GM12878 (cell line): ENCODE measurements at regions not wholly inside any gene's neighbourhood (a gene's known extent, or its start where the extent isn't known, plus 50 kb on each side); places are given as distances from the start of the nearest gene placed in this dataset.

Experiments
- ATAC-seq: fragments of 200-7000 bp; cut with Tn5 transposase; 3 replicates; pipeline ENCODE4 v1.9.1; 2020; ENCODE audit warnings: mild to moderate bottlenecking, moderate library complexity
- BruUV-seq: library from RNA; stranded (reverse); fragments of 400-500 nt; replicated peaks from 2 replicates; lab custom pipeline; 2021; lab: Mats Ljungman, UMichigan
- CTCF ChIA-PET: fragments of 300-600 bp; sonication (Branson Sonifier 250); formaldehyde crosslinking; extraction: SDS; loops from one replicate; lab custom pipeline; 2021; ENCODE audit warnings: inconsistent platforms; lab: Yijun Ruan, JAX
- POLR2A ChIA-PET: fragments of 350-600 bp; formaldehyde crosslinking; extraction: SDS; loops from one replicate; lab custom pipeline; 2021; ENCODE audit warnings: inconsistent platforms; lab: Charles Lee
- RAD21 ChIA-PET: fragments of 300-600 bp; sonication (Branson Sonifier 250); formaldehyde crosslinking; loops from one replicate; lab custom pipeline; 2023; ENCODE audit warnings: antibody characterized with exemption; ENCODE audit not compliant: unreplicated experiment; lab: Charles Lee
- SMC1A ChIA-PET: fragments of 300-600 bp; sonication (Branson Sonifier 250); formaldehyde crosslinking; loops from one replicate; lab custom pipeline; 2023; ENCODE audit not compliant: unreplicated experiment, uncharacterized antibody; lab: Charles Lee
- DNase-seq: peaks from one replicate; pipeline ENCODE4 v3.0.0-alpha.2; 2011; ENCODE audit warnings: low read depth, low spot score
- FAIRE-seq: peaks from 3 replicates; lab custom pipeline; 2011; peaks lifted over from hg19 to GRCh38; lab: Jason Lieb, UNC
- H2AFZ ChIP-seq: 2 replicates; pipeline ENCODE4 v1.6.0; 2011; ENCODE audit warnings: low read depth, low read length, control low read depth; ENCODE audit not compliant: control insufficient read depth
- H3K27ac ChIP-seq: 2 replicates; pipeline ENCODE4 v1.5.1; 2011; ENCODE audit warnings: control low read depth; ENCODE audit not compliant: control insufficient read depth, insufficient read depth
- H3K27me3 ChIP-seq, 2 experiments: replicated peaks in 1 of 2; 2 replicates each; pipeline versions ENCODE4 v1.6.0 to v1.6.1; 2011; ENCODE audit warnings: low read length in 1 of 2; ENCODE audit not compliant: control insufficient read depth in 2 of 2, insufficient read depth in 2 of 2
- H3K36me3 ChIP-seq, 2 experiments: 2 replicates each; pipeline ENCODE4 v1.5.1; 2011; ENCODE audit warnings: low read length in 1 of 2; ENCODE audit not compliant: control insufficient read depth in 2 of 2, insufficient read depth in 2 of 2
- H3K4me1 ChIP-seq: 2 replicates; pipeline ENCODE4 v1.6.1; 2011; ENCODE audit warnings: mild to moderate bottlenecking, low read length, moderate library complexity, mixed read lengths; ENCODE audit not compliant: control insufficient read depth, insufficient read depth
- H3K4me2 ChIP-seq: 2 replicates; pipeline ENCODE4 v1.6.0; 2011; ENCODE audit warnings: control low read depth; ENCODE audit not compliant: control insufficient read depth, insufficient read depth
- H3K4me3 ChIP-seq: fragments of 200-600 bp; sonication (generic); 2 replicates; pipeline ENCODE4 v1.5.1; 2016
- H3K79me2 ChIP-seq: 2 replicates; pipeline ENCODE4 v1.6.0; 2011; ENCODE audit warnings: low read length; ENCODE audit not compliant: control insufficient read depth, insufficient read depth
- H3K9ac ChIP-seq: 2 replicates; pipeline ENCODE4 v1.8.0; 2011; ENCODE audit warnings: low read length, control low read depth, mixed read lengths; ENCODE audit not compliant: control insufficient read depth, insufficient read depth
- H3K9me3 ChIP-seq: replicated peaks from 3 replicates; pipeline ENCODE4 v1.5.1; 2011; ENCODE audit warnings: mild to moderate bottlenecking, low read length; ENCODE audit not compliant: control insufficient read depth, insufficient read depth
- H4K20me1 ChIP-seq: 2 replicates; pipeline ENCODE4 v1.6.0; 2011; ENCODE audit not compliant: control insufficient read depth, insufficient read depth
- CREM ChIP-seq: IDR thresholded peaks from 2 replicates; pipeline ENCODE4 v1.6.1; 2014; ENCODE audit warnings: antibody characterized with exemption, low read depth
- CTCF ChIP-seq, 3 experiments: IDR thresholded peaks in 2 of 3; conservative IDR thresholded peaks in 1 of 3; 2 replicates each; pipeline ENCODE4 v1.5.1; 2011; ENCODE audit warnings: low read depth in 3 of 3, low read length in 3 of 3, mild to moderate bottlenecking in 3 of 3, control low read depth in 2 of 3, moderate library complexity in 2 of 3, inconsistent platforms in 1 of 3, mixed read lengths in 1 of 3; ENCODE audit not compliant: control insufficient read depth in 2 of 3, insufficient read depth in 1 of 3; ENCODE audit errors: extremely low read depth in 1 of 3
- ELK1 ChIP-seq: IDR thresholded peaks from 2 replicates; pipeline ENCODE4 v1.6.1; 2012; ENCODE audit warnings: low read depth, low read length, improper control_type of control experiment
- ETV6 ChIP-seq, 2 experiments: fragments of 450-650 bp in 1 of 2; IDR thresholded peaks in 1 of 2; conservative IDR thresholded peaks in 1 of 2; 2 replicates each; pipeline ENCODE4 v1.6.1; 2014; ENCODE audit warnings: antibody characterized with exemption in 1 of 2, borderline replicate concordance in 1 of 2, low read depth in 1 of 2, mild to moderate bottlenecking in 1 of 2, moderate library complexity in 1 of 2
- HDAC6 ChIP-seq: fragments of 200-600 bp; sonication (generic); IDR thresholded peaks from one replicate; pipeline ENCODE4 v1.8.0; 2017; ENCODE audit warnings: antibody characterized with exemption; ENCODE audit not compliant: unreplicated experiment
- MTA3 ChIP-seq: IDR thresholded peaks from 2 replicates; pipeline ENCODE4 v1.6.1; 2012; ENCODE audit warnings: low read length, inconsistent platforms, borderline replicate concordance
- NBN ChIP-seq: fragments of 450-650 bp; IDR thresholded peaks from 2 replicates; pipeline ENCODE4 v1.6.1; 2016
- NFYA ChIP-seq: IDR thresholded peaks from 2 replicates; pipeline ENCODE4 v1.6.1; 2011; ENCODE audit warnings: low read depth, mild to moderate bottlenecking, low read length, improper control_type of control experiment, borderline replicate concordance
- NKRF ChIP-seq: fragments of 450-650 bp; conservative IDR thresholded peaks from 2 replicates; pipeline ENCODE4 v1.6.1; 2017; ENCODE audit warnings: mild to moderate bottlenecking, moderate library complexity
- TARDBP ChIP-seq: IDR thresholded peaks from 2 replicates; pipeline ENCODE4 v1.6.1; 2016; ENCODE audit warnings: borderline replicate concordance
- TBL1XR1 ChIP-seq: IDR thresholded peaks from 2 replicates; pipeline ENCODE4 v1.6.1; 2012; ENCODE audit warnings: low read depth, low read length, improper control_type of control experiment
- YY1 ChIP-seq: IDR thresholded peaks from 2 replicates; pipeline ENCODE4 v1.6.1; 2011; ENCODE audit warnings: low read depth, mild to moderate bottlenecking, low read length
- ZNF217 ChIP-seq: fragments of 450-650 bp; IDR thresholded peaks from 2 replicates; pipeline ENCODE4 v1.6.1; 2017; ENCODE audit warnings: antibody characterized with exemption, mild to moderate bottlenecking
- ZNF24 ChIP-seq: fragments of 450-650 bp; IDR thresholded peaks from 2 replicates; pipeline ENCODE4 v1.6.1; 2017; ENCODE audit warnings: antibody characterized with exemption, mild to moderate bottlenecking
- WGBS: methylation state at CpG from one replicate; pipeline ENCODE4 v1.1.6; 2016; ENCODE audit warnings: low lambda C conversion rate; ENCODE audit not compliant: insufficient replicate concordance, insufficient coverage; ENCODE audit errors: missing lambda C conversion rate; 5-methylcytosine and 5-hydroxymethylcytosine counted together
- in situ Hi-C: fragments of 300-500 bp; cut with MboI; formaldehyde crosslinking; loops from 9 replicates; pipeline ENCODE4 v1.14.3; 2018; ENCODE audit warnings: mixed read lengths
- intact Hi-C: fragments of 100-400 bp; cut with micrococcal nuclease; formaldehyde crosslinking; loops from one replicate; pipeline ENCODE4 v1.14.2; 2022; ENCODE audit not compliant: unreplicated experiment

GRCh38 chr10:20391629-20392028, 505.5 kb downstream of the NEBL start (continued):
- TF ChIP-seq CTCF (IDR thresholded peaks at IDR 0.05 in 2 of 3, conservative IDR thresholded peaks at IDR 0.05 in 1 of 3; ENCODE audit: control insufficient read depth in 2 of 3, extremely low read depth in 1 of 3, insufficient read depth in 1 of 3, low read depth in 3 of 3, low read length in 3 of 3): no peak
- no peak for TF ChIP-seq NFYA
- no peak for TF ChIP-seq TARDBP
- TF ChIP-seq NKRF: no peak
- no peak for TF ChIP-seq ELK1
- TF ChIP-seq ETV6 (conservative IDR thresholded peaks at IDR 0.05 in 1 of 2, IDR thresholded peaks at IDR 0.05 in 1 of 2; ENCODE audit: borderline replicate concordance in 1 of 2, low read depth in 1 of 2): no peak
- no peak for TF ChIP-seq TBL1XR1

- no peaks in the 10 kb centered on the region for H3K79me2 ChIP-seq
- ChIA-PET SMC1A (no interaction called here), POLR2A (no interaction called here), CTCF (no interaction called here), RAD21 (no interaction called here)
- ATAC-seq (no peak), FAIRE-seq (no peak), DNase-seq (no peak)
- no peaks in the 10 kb centered on the region for H3K27me3 ChIP-seq
- H2AFZ ChIP-seq: no peak overlapping the region
- H3K27ac ChIP-seq: no peak overlapping the region
- H4K20me1 ChIP-seq: no peaks in the 10 kb centered on the region
- WGBS: 27% methylated on average over 3 of the region's 3 CpGs
- H3K4me2 ChIP-seq: no peak overlapping the region
- in situ Hi-C loops: no loop called here
- H3K9me3 ChIP-seq: no peaks in the 10 kb centered on the region; the same call in 2 of the 3 replicates
- BruUV-seq: no TSS peak
- H3K4me1 ChIP-seq: no peaks in the 10 kb centered on the region
- H3K36me3 ChIP-seq: no peaks in the 10 kb centered on the region
- TF ChIP-seq HDAC6 (no peak), ZNF217 (no peak), YY1 (no peak), CREM (no peak), MTA3 (no peak), NBN (no peak), ZNF24 (no peak)
- intact Hi-C loops: no loop called here
- no peak overlapping the region for H3K4me3 ChIP-seq
- no peak overlapping the region for H3K9ac ChIP-seq
Measured at GRCh38 chr10:20381761-20382160, 515.4 kb downstream of the NEBL start.
